ENCODE measurements at regions not wholly inside any gene's neighbourhood (a gene's known extent, or its start where the extent isn't known, plus 50 kb on each side); places are given as distances from the start of the nearest gene placed in this dataset.

- TF ChIP-seq POLR2A (IDR thresholded peaks at IDR 0.05; ENCODE audit: low read length), result no peak
- TF ChIP-seq GATA1 (IDR thresholded peaks at IDR 0.05; ENCODE audit: low read depth, low read length), result no peak
Observed at GRCh38 chr13:74067818-74068217, 66.4 kb downstream of the KLF12 start.
